ENCODE measurements at regions not wholly inside any gene's neighbourhood (a gene's known extent, or its start where the extent isn't known, plus 50 kb on each side); places are given as distances from the start of the nearest gene placed in this dataset.

GRCh38 chr11:10358696-10359095, 53.8 kb downstream of the ADM start:
- no peak for DNase-seq
- no TSS peak for BruUV-seq (replicated peaks)
- intact Hi-C loops (cut with micrococcal nuclease; ENCODE audit: unreplicated experiment): no loop called here
- Mint-ChIP-seq H3K9me3 (ENCODE audit: low read depth, unreplicated experiment) (no peaks in the 10 kb centered on the region), H3K36me3 (ENCODE audit: insufficient read depth, unreplicated experiment) (no peaks in the 10 kb centered on the region), H3K27ac (ENCODE audit: unreplicated experiment) (no peak overlapping the region), H3K27me3 (ENCODE audit: unreplicated experiment) (peaks cover 23% of the 10 kb centered on the region), H3K4me3 (ENCODE audit: low read depth, unreplicated experiment) (no peak overlapping the region), H3K4me1 (ENCODE audit: low read depth, unreplicated experiment) (no peaks in the 10 kb centered on the region)
- no peak for TF ChIP-seq CTCF (IDR thresholded peaks at IDR 0.05; ENCODE audit: unreplicated experiment)
- CTCF ChIA-PET: no interaction called here

GRCh38 chr11:10359171-10359570, 54.3 kb downstream of the ADM start:
- no TSS peak for BruUV-seq (replicated peaks)
- CTCF ChIA-PET: no interaction called here
- Mint-ChIP-seq H3K36me3 (ENCODE audit: insufficient read depth, unreplicated experiment) (no peaks in the 10 kb centered on the region), H3K9me3 (ENCODE audit: low read depth, unreplicated experiment) (no peaks in the 10 kb centered on the region), H3K4me3 (ENCODE audit: low read depth, unreplicated experiment) (no peak overlapping the region), H3K27ac (ENCODE audit: unreplicated experiment) (no peak overlapping the region), H3K27me3 (ENCODE audit: unreplicated experiment) (peaks cover 23% of the 10 kb centered on the region), H3K4me1 (ENCODE audit: low read depth, unreplicated experiment) (no peaks in the 10 kb centered on the region)
- no peak for DNase-seq
- TF ChIP-seq CTCF (IDR thresholded peaks at IDR 0.05; ENCODE audit: unreplicated experiment): no peak
- intact Hi-C loops (cut with micrococcal nuclease; ENCODE audit: unreplicated experiment): no loop called here

GRCh38 chr11:10360835-10361234, 56.0 kb downstream of the ADM start:
- no peaks in the 10 kb centered on the region for H3K9me3 Mint-ChIP-seq (ENCODE audit: low read depth, unreplicated experiment)
- CTCF ChIA-PET: interaction anchor here (0.5 to 0.7 kb wide), 3 partner anchors 35 to 826 kb away, joined by 3 to 5 read pairs (median 4); no protein-coding TSS in a partner anchor
- H3K27ac Mint-ChIP-seq (ENCODE audit: unreplicated experiment): no peak overlapping the region
- BruUV-seq (replicated peaks): no TSS peak
- H3K4me3 Mint-ChIP-seq (ENCODE audit: low read depth, unreplicated experiment): no peak overlapping the region
- intact Hi-C loops (cut with micrococcal nuclease; ENCODE audit: unreplicated experiment): no loop called here
- H3K36me3 Mint-ChIP-seq (ENCODE audit: insufficient read depth, unreplicated experiment): no peaks in the 10 kb centered on the region
- no peak for TF ChIP-seq CTCF (IDR thresholded peaks at IDR 0.05; ENCODE audit: unreplicated experiment)
- peaks cover 18% of the 10 kb centered on the region for H3K27me3 Mint-ChIP-seq (ENCODE audit: unreplicated experiment)
- H3K4me1 Mint-ChIP-seq (ENCODE audit: low read depth, unreplicated experiment): peaks cover 1% of the 10 kb centered on the region
- no peak for DNase-seq

- DNase-seq: no peak
- Mint-ChIP-seq H3K4me3 (ENCODE audit: low read depth, unreplicated experiment) (no peak overlapping the region), H3K27me3 (ENCODE audit: unreplicated experiment) (peaks cover 7% of the 10 kb centered on the region), H3K36me3 (ENCODE audit: insufficient read depth, unreplicated experiment) (peaks cover 4% of the 10 kb centered on the region), H3K9me3 (ENCODE audit: low read depth, unreplicated experiment) (no peaks in the 10 kb centered on the region), H3K27ac (ENCODE audit: unreplicated experiment) (no peak overlapping the region), H3K4me1 (ENCODE audit: low read depth, unreplicated experiment) (peaks cover 12% of the 10 kb centered on the region)
- no peak for TF ChIP-seq CTCF (IDR thresholded peaks at IDR 0.05; ENCODE audit: unreplicated experiment)
- CTCF ChIA-PET: no interaction called here
- BruUV-seq (replicated peaks): no TSS peak
- intact Hi-C loops (cut with micrococcal nuclease; ENCODE audit: unreplicated experiment): loop anchor here (5.0 kb wide), 2 partner anchors 38 to 608 kb away; no protein-coding TSS in a partner anchor
Observed at GRCh38 chr11:10365045-10365444, 60.2 kb downstream of the ADM start.

Measured in Calu3 (cell line).